ENCODE measurements at regions not wholly inside any gene's neighbourhood (a gene's known extent, or its start where the extent isn't known, plus 50 kb on each side); places are given as distances from the start of the nearest gene placed in this dataset.
A peak's percentile ranks its signal among the peaks of the same experiment; 100 is the strongest.

DNA sequence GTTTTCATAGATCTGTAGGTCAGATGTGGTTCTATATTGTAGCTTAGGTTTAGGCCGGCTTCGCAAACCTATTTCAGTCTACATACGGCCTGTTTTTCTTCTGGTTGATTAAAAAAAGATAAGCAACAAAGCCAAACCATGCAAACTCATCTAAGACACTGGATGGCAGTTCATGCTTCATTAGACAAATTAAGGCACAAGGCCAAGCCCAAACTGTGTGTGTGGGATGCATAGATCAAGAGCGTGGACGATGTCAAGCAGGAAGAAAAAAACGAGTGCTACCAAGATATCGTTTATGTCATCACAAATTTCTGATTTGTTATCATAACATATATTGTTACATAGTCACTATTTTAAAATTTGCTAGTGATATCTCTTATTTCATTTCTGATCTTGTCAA lies 357.6 kb upstream of the KIRREL3 start:
- no peak overlapping the region for H3K4me3 ChIP-seq (ENCODE audit: low read length)
- Mint-ChIP-seq H3K27ac (no peak overlapping the region), H3K27me3 (ENCODE audit: insufficient read depth) (no peaks in the 10 kb centered on the region), H3K4me1 (no peaks in the 10 kb centered on the region), H3K36me3 (ENCODE audit: low read depth) (peaks cover 4% of the 10 kb centered on the region), H3K4me3 (no peak overlapping the region), H3K9me3 (peaks cover 7% of the 10 kb centered on the region)
- H3K27me3 ChIP-seq (ENCODE audit: control insufficient read depth, insufficient read depth, low read length, poor library complexity, severe bottlenecking) = no peaks in the 10 kb centered on the region
- H3K36me3 ChIP-seq (ENCODE audit: control insufficient read depth, insufficient read depth, low read length) = no peaks in the 10 kb centered on the region
- TF ChIP-seq, protein P1, sequence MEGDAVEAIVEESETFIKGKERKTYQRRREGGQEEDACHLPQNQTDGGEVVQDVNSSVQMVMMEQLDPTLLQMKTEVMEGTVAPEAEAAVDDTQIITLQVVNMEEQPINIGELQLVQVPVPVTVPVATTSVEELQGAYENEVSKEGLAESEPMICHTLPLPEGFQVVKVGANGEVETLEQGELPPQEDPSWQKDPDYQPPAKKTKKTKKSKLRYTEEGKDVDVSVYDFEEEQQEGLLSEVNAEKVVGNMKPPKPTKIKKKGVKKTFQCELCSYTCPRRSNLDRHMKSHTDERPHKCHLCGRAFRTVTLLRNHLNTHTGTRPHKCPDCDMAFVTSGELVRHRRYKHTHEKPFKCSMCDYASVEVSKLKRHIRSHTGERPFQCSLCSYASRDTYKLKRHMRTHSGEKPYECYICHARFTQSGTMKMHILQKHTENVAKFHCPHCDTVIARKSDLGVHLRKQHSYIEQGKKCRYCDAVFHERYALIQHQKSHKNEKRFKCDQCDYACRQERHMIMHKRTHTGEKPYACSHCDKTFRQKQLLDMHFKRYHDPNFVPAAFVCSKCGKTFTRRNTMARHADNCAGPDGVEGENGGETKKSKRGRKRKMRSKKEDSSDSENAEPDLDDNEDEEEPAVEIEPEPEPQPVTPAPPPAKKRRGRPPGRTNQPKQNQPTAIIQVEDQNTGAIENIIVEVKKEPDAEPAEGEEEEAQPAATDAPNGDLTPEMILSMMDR (conservative IDR thresholded peaks at IDR 0.05) = no peak
- WGBS, 2 experiments (ENCODE audit: insufficient coverage in 1 of 2, insufficient read length in 1 of 2) = 83 to 97% methylated on average over 2 to 6 of the region's 7 CpGs
- H3K9ac ChIP-seq (ENCODE audit: extremely low read depth, low read length, poor library complexity, severe bottlenecking) = no peak overlapping the region
- peaks cover 9% of the 10 kb centered on the region for H3K9me3 ChIP-seq (ENCODE audit: control insufficient read depth, low read length)
- no peak for DNase-seq
- H3K4me1 ChIP-seq (ENCODE audit: control insufficient read depth, insufficient read depth, low read length) = no peaks in the 10 kb centered on the region
- no peak overlapping the region for H3K27ac ChIP-seq (ENCODE audit: low read depth, low read length)

- Histone ChIP-seq H3K27ac (ENCODE audit: low read depth, low read length) (no peak overlapping the region), H3K27me3 (ENCODE audit: control insufficient read depth, insufficient read depth, low read length, poor library complexity, severe bottlenecking) (no peaks in the 10 kb centered on the region), H3K4me3 (ENCODE audit: low read length) (peak overlapping the region; percentile 7), H3K4me1 (ENCODE audit: control insufficient read depth, insufficient read depth, low read length) (no peaks in the 10 kb centered on the region), H3K36me3 (ENCODE audit: control insufficient read depth, insufficient read depth, low read length) (no peaks in the 10 kb centered on the region), H3K9ac (ENCODE audit: extremely low read depth, low read length, poor library complexity, severe bottlenecking) (no peak overlapping the region), H3K9me3 (ENCODE audit: control insufficient read depth, low read length) (peaks cover 31% of the 10 kb centered on the region)
- Mint-ChIP-seq H3K27ac (no peak overlapping the region), H3K27me3 (ENCODE audit: insufficient read depth) (no peaks in the 10 kb centered on the region), H3K36me3 (ENCODE audit: low read depth) (peaks cover 15% of the 10 kb centered on the region), H3K4me1 (peaks cover 13% of the 10 kb centered on the region), H3K9me3 (peaks cover 21% of the 10 kb centered on the region), H3K4me3 (no peak overlapping the region)
- TF ChIP-seq, protein P1 (conservative IDR thresholded peaks at IDR 0.05) = no peak
- no peak for DNase-seq
- 80 to 94% methylated on average over 1 to 2 of the region's 3 CpGs for WGBS, 2 experiments (ENCODE audit: insufficient coverage in 1 of 2, insufficient read length in 1 of 2)
Measured at GRCh38 chr11:127350476-127350875, 349.9 kb upstream of the KIRREL3 start.

DNA sequence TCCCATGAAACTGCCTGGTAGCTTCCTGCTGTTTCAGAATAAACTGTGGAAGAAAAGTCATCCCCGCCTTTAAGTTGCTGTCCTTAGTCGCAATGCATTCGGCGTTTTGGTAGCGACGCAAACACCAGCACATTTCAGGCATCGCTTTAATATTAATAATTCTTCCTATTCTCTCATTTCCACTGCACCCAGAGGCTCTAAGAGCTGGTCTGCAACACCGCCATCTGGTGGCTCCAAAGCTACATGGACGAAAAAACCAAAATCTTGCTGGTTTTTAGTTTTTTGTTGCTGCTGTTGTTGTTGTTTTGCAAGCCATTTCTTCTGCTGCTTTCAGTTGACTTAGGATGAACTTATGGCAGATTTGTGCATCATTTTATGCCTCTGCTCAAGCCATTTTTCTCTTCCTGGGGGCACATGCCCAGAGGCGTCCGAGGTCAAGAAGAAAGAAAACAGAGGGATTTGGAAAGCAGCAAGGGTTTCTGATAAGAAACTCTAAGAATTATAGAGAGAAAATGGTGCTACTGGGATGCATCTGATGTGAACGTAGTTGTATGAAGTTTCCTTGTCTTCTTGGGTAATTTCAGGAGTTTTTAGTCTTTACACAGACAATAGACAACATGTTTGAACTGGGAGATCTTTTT lies 345.4 kb upstream of the KIRREL3 start:
- peaks cover 15% of the 10 kb centered on the region for H3K4me1 Mint-ChIP-seq
- DNase-seq = peak; percentile 76
- Histone ChIP-seq H3K9me3 (ENCODE audit: control insufficient read depth, low read length) (peaks cover 31% of the 10 kb centered on the region), H3K4me3 (ENCODE audit: low read length) (no peak overlapping the region), H3K4me1 (ENCODE audit: control insufficient read depth, insufficient read depth, low read length) (no peaks in the 10 kb centered on the region), H3K36me3 (ENCODE audit: control insufficient read depth, insufficient read depth, low read length) (no peaks in the 10 kb centered on the region), H3K27ac (ENCODE audit: low read depth, low read length) (no peak overlapping the region), H3K9ac (ENCODE audit: extremely low read depth, low read length, poor library complexity, severe bottlenecking) (no peak overlapping the region), H3K27me3 (ENCODE audit: control insufficient read depth, insufficient read depth, low read length, poor library complexity, severe bottlenecking) (no peaks in the 10 kb centered on the region)
- no peak overlapping the region for H3K27ac Mint-ChIP-seq
- no peak overlapping the region for H3K4me3 Mint-ChIP-seq
- WGBS, 2 experiments (ENCODE audit: insufficient coverage in 1 of 2, insufficient read length in 1 of 2) = 57 to 87% methylated on average over 2 to 12 of the region's 12 CpGs
- peaks cover 14% of the 10 kb centered on the region for H3K36me3 Mint-ChIP-seq (ENCODE audit: low read depth)
- TF ChIP-seq, protein P1 (conservative IDR thresholded peaks at IDR 0.05) = peak; percentile 94
- H3K9me3 Mint-ChIP-seq = peaks cover 21% of the 10 kb centered on the region
- H3K27me3 Mint-ChIP-seq (ENCODE audit: insufficient read depth) = no peaks in the 10 kb centered on the region
